Neutrophil (primary cell): ENCODE measurements at regions not wholly inside any gene's neighbourhood (a gene's known extent, or its start where the extent isn't known, plus 50 kb on each side); places are given as distances from the start of the nearest gene placed in this dataset.

ENCODE experiments used
- H3K27ac ChIP-seq: fragments of 200-600 bp; sonication (generic); 2 replicates; pipeline ENCODE4 v1.5.1; 2016; ENCODE audit warnings: mild to moderate bottlenecking, moderate library complexity
- H3K27me3 ChIP-seq: fragments of 200-600 bp; sonication (generic); 2 replicates; pipeline ENCODE4 v1.6.0; 2016; ENCODE audit warnings: mild to moderate bottlenecking
- H3K36me3 ChIP-seq: fragments of 200-600 bp; sonication (generic); 2 replicates; pipeline ENCODE4 v1.5.1; 2017
- H3K4me1 ChIP-seq, 2 experiments: fragments of 200-600 bp in 1 of 2; sonication (generic) in 1 of 2; 1 replicate in 1 of 2; 2 replicates in 1 of 2; pipeline versions ENCODE4 v1.5.1 to v1.6.1; 2013 to 2016; ENCODE audit warnings: low read depth in 1 of 2, low read length in 1 of 2, mild to moderate bottlenecking in 1 of 2, moderate library complexity in 1 of 2; ENCODE audit not compliant: control insufficient read depth in 1 of 2, insufficient read depth in 1 of 2
- H3K4me3 ChIP-seq, 2 experiments: fragments of 200-600 bp in 1 of 2; sonication (generic) in 1 of 2; 1 replicate in 1 of 2; 2 replicates in 1 of 2; pipeline ENCODE4 v1.5.1; 2013 to 2016; ENCODE audit warnings: low read depth in 1 of 2, low read length in 1 of 2, mild to moderate bottlenecking in 1 of 2, moderate library complexity in 1 of 2
- H3K9me3 ChIP-seq: fragments of 200-600 bp; sonication (generic); 2 replicates; pipeline ENCODE4 v1.5.1; 2016
- TF ChIP-seq, protein P1 (sequence below): fragments of 200-600 bp; sonication (generic); IDR thresholded peaks from 2 replicates; pipeline ENCODE4 v1.5.1; 2016; ENCODE audit warnings: antibody characterized with exemption

GRCh38 chr12:90173499-90174197 is 465.0 kb upstream of the ATP2B1 start:
- H3K4me1 ChIP-seq = no peaks in the 10 kb centered on the region
- H3K36me3 ChIP-seq = no peaks in the 10 kb centered on the region
- TF ChIP-seq, protein P1, sequence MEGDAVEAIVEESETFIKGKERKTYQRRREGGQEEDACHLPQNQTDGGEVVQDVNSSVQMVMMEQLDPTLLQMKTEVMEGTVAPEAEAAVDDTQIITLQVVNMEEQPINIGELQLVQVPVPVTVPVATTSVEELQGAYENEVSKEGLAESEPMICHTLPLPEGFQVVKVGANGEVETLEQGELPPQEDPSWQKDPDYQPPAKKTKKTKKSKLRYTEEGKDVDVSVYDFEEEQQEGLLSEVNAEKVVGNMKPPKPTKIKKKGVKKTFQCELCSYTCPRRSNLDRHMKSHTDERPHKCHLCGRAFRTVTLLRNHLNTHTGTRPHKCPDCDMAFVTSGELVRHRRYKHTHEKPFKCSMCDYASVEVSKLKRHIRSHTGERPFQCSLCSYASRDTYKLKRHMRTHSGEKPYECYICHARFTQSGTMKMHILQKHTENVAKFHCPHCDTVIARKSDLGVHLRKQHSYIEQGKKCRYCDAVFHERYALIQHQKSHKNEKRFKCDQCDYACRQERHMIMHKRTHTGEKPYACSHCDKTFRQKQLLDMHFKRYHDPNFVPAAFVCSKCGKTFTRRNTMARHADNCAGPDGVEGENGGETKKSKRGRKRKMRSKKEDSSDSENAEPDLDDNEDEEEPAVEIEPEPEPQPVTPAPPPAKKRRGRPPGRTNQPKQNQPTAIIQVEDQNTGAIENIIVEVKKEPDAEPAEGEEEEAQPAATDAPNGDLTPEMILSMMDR = no peak
- H3K27ac ChIP-seq = no peak overlapping the region
- no peak overlapping the region for H3K4me3 ChIP-seq
- no peaks in the 10 kb centered on the region for H3K9me3 ChIP-seq
- H3K27me3 ChIP-seq = no peaks in the 10 kb centered on the region

DNA sequence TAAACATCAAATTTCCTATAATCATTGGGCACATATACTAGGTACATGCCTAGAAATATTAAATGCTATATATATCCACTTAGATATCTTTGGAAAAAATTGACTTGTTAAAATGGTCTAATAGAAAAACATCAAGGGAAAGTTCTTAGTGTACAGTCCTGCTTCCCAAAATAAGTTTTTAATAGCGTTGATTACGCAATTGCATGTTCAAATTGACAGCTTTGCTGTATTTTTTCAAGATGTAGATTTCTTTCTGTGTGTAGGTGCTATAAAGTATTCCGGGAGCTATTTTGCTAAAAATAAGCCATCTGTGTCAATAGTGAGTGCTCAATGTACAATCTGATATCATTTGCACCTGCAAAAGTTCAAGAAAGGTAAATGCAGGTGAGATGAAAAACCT is 463.9 kb upstream of the ATP2B1 start:
- no peaks in the 10 kb centered on the region for H3K36me3 ChIP-seq
- TF ChIP-seq, protein P1 = no peak
- H3K4me3 ChIP-seq = no peak overlapping the region
- no peaks in the 10 kb centered on the region for H3K9me3 ChIP-seq
- H3K27me3 ChIP-seq = no peaks in the 10 kb centered on the region
- no peak overlapping the region for H3K27ac ChIP-seq
- H3K4me1 ChIP-seq = no peaks in the 10 kb centered on the region

DNA sequence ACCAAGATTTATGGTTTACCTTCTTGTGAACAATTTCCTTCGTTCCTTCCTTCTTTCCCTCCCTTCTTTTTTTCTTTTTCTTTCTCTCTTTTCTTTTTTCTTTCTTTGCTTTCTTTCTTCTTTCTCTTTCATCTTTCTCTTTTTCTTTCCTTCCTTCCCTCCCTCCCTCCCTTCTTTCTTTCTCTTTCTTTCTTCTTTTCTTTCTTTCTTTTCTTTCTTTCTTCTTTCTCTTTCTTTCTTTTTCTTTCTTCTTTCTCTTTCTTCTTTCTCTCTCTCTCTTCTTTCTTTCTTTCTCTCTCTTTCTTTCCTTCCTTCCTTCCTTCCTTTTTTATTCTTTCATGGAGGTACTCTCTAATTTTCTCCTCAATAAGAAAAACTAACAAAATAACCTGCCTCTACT is 462.1 kb upstream of the ATP2B1 start:
- no peaks in the 10 kb centered on the region for H3K36me3 ChIP-seq
- no peaks in the 10 kb centered on the region for H3K9me3 ChIP-seq
- no peaks in the 10 kb centered on the region for H3K27me3 ChIP-seq
- TF ChIP-seq, protein P1 = no peak
- no peaks in the 10 kb centered on the region for H3K4me1 ChIP-seq
- no peak overlapping the region for H3K27ac ChIP-seq
- H3K4me3 ChIP-seq = no peak overlapping the region

DNA sequence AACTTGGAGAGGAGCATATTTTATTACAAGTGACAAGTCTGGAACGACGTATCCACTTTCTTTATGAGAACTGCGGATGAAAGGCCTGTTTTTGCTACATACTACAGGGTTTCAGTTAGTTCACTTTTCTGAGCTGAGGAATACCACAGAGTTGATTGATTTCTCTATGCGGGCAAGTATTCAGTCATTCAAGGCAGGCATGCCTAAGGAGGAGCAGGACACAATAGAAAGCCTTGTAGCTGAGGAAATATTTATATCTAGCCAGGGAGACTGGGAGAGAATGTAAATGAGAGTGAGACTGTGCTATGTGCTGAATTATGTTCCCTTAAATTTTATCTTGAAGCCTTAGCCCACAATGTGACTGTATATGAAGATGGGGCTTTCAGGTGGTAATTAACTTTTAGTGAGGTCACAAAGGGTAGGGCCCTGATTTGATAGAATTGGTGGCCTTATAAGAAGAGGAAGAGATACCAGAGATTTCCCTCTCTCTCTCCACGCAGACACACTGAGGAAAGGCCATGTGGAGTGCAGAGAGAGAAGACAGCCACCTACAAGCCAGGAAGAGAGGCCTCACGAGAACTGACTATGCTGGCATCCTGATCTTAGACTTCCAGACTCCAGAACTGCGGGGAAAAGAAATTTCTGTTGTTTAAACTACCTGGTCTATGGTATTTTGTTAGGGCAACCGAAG is 459.0 kb upstream of the ATP2B1 start:
- Histone ChIP-seq H3K9me3 (no peaks in the 10 kb centered on the region), H3K36me3 (no peaks in the 10 kb centered on the region), H3K4me3 (no peak overlapping the region), H3K27me3 (no peaks in the 10 kb centered on the region), H3K27ac (no peak overlapping the region), H3K4me1 (no peaks in the 10 kb centered on the region)
- TF ChIP-seq, protein P1 = no peak

- no peaks in the 10 kb centered on the region for H3K4me1 ChIP-seq
- TF ChIP-seq, protein P1 = no peak
- H3K27ac ChIP-seq = no peak overlapping the region
- no peaks in the 10 kb centered on the region for H3K36me3 ChIP-seq
- H3K4me3 ChIP-seq = no peak overlapping the region
- H3K9me3 ChIP-seq = no peaks in the 10 kb centered on the region
- no peaks in the 10 kb centered on the region for H3K27me3 ChIP-seq
Observed at GRCh38 chr12:90166671-90167070, 458.0 kb upstream of the ATP2B1 start.
